H9 (cell line): ENCODE measurements at regions not wholly inside any gene's neighbourhood (a gene's known extent, or its start where the extent isn't known, plus 50 kb on each side); places are given as distances from the start of the nearest gene placed in this dataset.

ENCODE experiments used
- DNase-seq: peaks from one replicate; pipeline ENCODE4 v3.0.0-alpha.2; 2017
- H2AFZ ChIP-seq: one replicate; pipeline ENCODE4 v1.6.1; 2013; ENCODE audit warnings: mild to moderate bottlenecking, low read length, control low read depth, moderate library complexity
- H2AK5ac ChIP-seq: 2 replicates; pipeline ENCODE4 v1.6.1; 2013; ENCODE audit warnings: low read length, control low read depth, mixed read lengths; ENCODE audit not compliant: insufficient read length
- H2BK120ac ChIP-seq: one replicate; pipeline ENCODE4 v1.6.1; 2013; ENCODE audit warnings: low read depth, mild to moderate bottlenecking, low read length, control low read depth, inconsistent platforms; ENCODE audit not compliant: poor library complexity, severe bottlenecking
- H2BK12ac ChIP-seq: 2 replicates; pipeline ENCODE4 v1.6.1; 2013; ENCODE audit warnings: low read length, control low read depth, mixed read lengths, low read depth; ENCODE audit not compliant: insufficient read length
- H2BK15ac ChIP-seq: 2 replicates; pipeline ENCODE4 v1.6.1; 2013; ENCODE audit warnings: low read depth, low read length, control low read depth
- H2BK20ac ChIP-seq: one replicate; pipeline ENCODE4 v1.6.1; 2013; ENCODE audit warnings: low read depth, mild to moderate bottlenecking, low read length, control low read depth, inconsistent platforms; ENCODE audit not compliant: poor library complexity, severe bottlenecking
- H2BK5ac ChIP-seq: 2 replicates; pipeline ENCODE4 v1.6.1; 2013; ENCODE audit warnings: low read length, control low read depth, mixed read lengths; ENCODE audit not compliant: insufficient read length
- H3K14ac ChIP-seq: 2 replicates; pipeline ENCODE4 v1.6.1; 2013; ENCODE audit warnings: low read length, control low read depth; ENCODE audit not compliant: insufficient read depth
- H3K18ac ChIP-seq: 2 replicates; pipeline ENCODE4 v1.6.1; 2013; ENCODE audit warnings: low read depth, mild to moderate bottlenecking, mixed read lengths, low read length, control low read depth; ENCODE audit not compliant: insufficient read length
- H3K23ac ChIP-seq: 2 replicates; pipeline ENCODE4 v1.6.1; 2013; ENCODE audit warnings: low read length, control low read depth, mixed read lengths, low read depth; ENCODE audit not compliant: insufficient read length
- H3K23me2 ChIP-seq: 2 replicates; pipeline ENCODE4 v1.6.1; 2013; ENCODE audit warnings: low read depth, mild to moderate bottlenecking, mixed read lengths, low read length, control low read depth; ENCODE audit not compliant: insufficient read length, poor library complexity, severe bottlenecking
- H3K27ac ChIP-seq: 2 replicates; pipeline ENCODE4 v1.5.1; 2013; ENCODE audit warnings: low read length, control low read depth, mixed read lengths, low read depth; ENCODE audit not compliant: insufficient read length
- H3K27me3 ChIP-seq: 2 replicates; pipeline ENCODE4 v1.6.1; 2013; ENCODE audit warnings: low read length, control low read depth, inconsistent platforms; ENCODE audit not compliant: insufficient read depth
- H3K4ac ChIP-seq: 2 replicates; pipeline ENCODE4 v1.6.1; 2013; ENCODE audit warnings: low read depth, mild to moderate bottlenecking, control low read depth, inconsistent platforms, low read length, moderate library complexity
- H3K4me1 ChIP-seq: 2 replicates; pipeline ENCODE4 v1.6.1; 2013; ENCODE audit warnings: low read length, control low read depth, inconsistent platforms; ENCODE audit not compliant: insufficient read depth
- H3K4me2 ChIP-seq: 2 replicates; pipeline ENCODE4 v1.6.1; 2013; ENCODE audit warnings: low read length, control low read depth, mixed read lengths; ENCODE audit not compliant: insufficient read length, insufficient read depth
- H3K56ac ChIP-seq: 2 replicates; pipeline ENCODE4 v1.6.1; 2013; ENCODE audit warnings: low read depth, mild to moderate bottlenecking, mixed read lengths, low read length, control low read depth; ENCODE audit not compliant: insufficient read length
- H3K79me1 ChIP-seq: 2 replicates; pipeline ENCODE4 v1.6.1; 2013; ENCODE audit warnings: low read depth, mild to moderate bottlenecking, moderate library complexity, low read length, control low read depth, inconsistent platforms; ENCODE audit not compliant: insufficient read depth, poor library complexity, severe bottlenecking
- H3K79me2 ChIP-seq: 2 replicates; pipeline ENCODE4 v1.6.1; 2013; ENCODE audit warnings: low read length, control low read depth, inconsistent platforms; ENCODE audit not compliant: insufficient read depth
- H3K9ac ChIP-seq: 2 replicates; pipeline ENCODE4 v1.6.1; 2013; ENCODE audit warnings: low read length, control low read depth, mixed read lengths; ENCODE audit not compliant: insufficient read length; ENCODE audit errors: extremely low read depth
- H3K9me3 ChIP-seq: one replicate; pipeline ENCODE4 v1.6.1; 2013; ENCODE audit warnings: low read depth, low read length, inconsistent platforms; ENCODE audit not compliant: control insufficient read depth
- H3T11ph ChIP-seq: one replicate; pipeline ENCODE4 v1.6.1; 2013; ENCODE audit warnings: mild to moderate bottlenecking, low read length, control low read depth, inconsistent platforms
- H4K20me1 ChIP-seq: one replicate; pipeline ENCODE4 v1.6.1; 2013; ENCODE audit not compliant: control insufficient read depth, insufficient read length, insufficient read depth
- H4K5ac ChIP-seq: 2 replicates; pipeline ENCODE4 v1.6.1; 2013; ENCODE audit warnings: low read depth, mild to moderate bottlenecking, mixed read lengths, low read length, control low read depth; ENCODE audit not compliant: insufficient read length
- H4K8ac ChIP-seq: replicated peaks from 2 replicates; pipeline ENCODE4 v1.6.1; 2013; ENCODE audit warnings: low read length, control low read depth, mixed read lengths, low read depth; ENCODE audit not compliant: insufficient read length
- H4K91ac ChIP-seq: 2 replicates; pipeline ENCODE4 v1.6.1; 2013; ENCODE audit warnings: low read depth, mild to moderate bottlenecking, moderate library complexity, mixed read lengths, low read length, control low read depth; ENCODE audit not compliant: insufficient read length
- H3K27ac Mint-ChIP-seq, 3 experiments: 2 replicates in 2 of 3; 3 replicates in 1 of 3; pipeline ENCODE4 v1.8.0; 2020 to 2021; ENCODE audit warnings: mixed read lengths in 3 of 3, mild to moderate bottlenecking in 1 of 3, moderate library complexity in 1 of 3
- H3K27me3 Mint-ChIP-seq: 2 replicates; pipeline ENCODE4 v1.8.0; 2021; ENCODE audit warnings: low read depth, mild to moderate bottlenecking, moderate library complexity, mixed read lengths
- H3K36me3 Mint-ChIP-seq, 3 experiments: 2 replicates in 2 of 3; 3 replicates in 1 of 3; pipeline ENCODE4 v1.8.0; 2020 to 2021; ENCODE audit warnings: low read depth in 3 of 3, mixed read lengths in 3 of 3; ENCODE audit not compliant: insufficient read depth in 1 of 3
- H3K4me1 Mint-ChIP-seq, 2 experiments: 2 replicates each; pipeline ENCODE4 v1.8.0; 2020; ENCODE audit warnings: mixed read lengths in 2 of 2
- H3K4me3 Mint-ChIP-seq, 2 experiments: 2 replicates in 1 of 2; 3 replicates in 1 of 2; pipeline ENCODE4 v1.8.0; 2020 to 2021; ENCODE audit warnings: mild to moderate bottlenecking in 2 of 2, mixed read lengths in 2 of 2, moderate library complexity in 1 of 2
- H3K9me3 Mint-ChIP-seq, 2 experiments: 2 replicates in 1 of 2; 3 replicates in 1 of 2; pipeline ENCODE4 v1.8.0; 2020; ENCODE audit warnings: mild to moderate bottlenecking in 2 of 2, mixed read lengths in 2 of 2, moderate library complexity in 1 of 2
- CTCF ChIP-seq: fragments of 200-600 bp; sonication (generic); conservative IDR thresholded peaks from 3 replicates; pipeline ENCODE4 v1.8.0; 2021; ENCODE audit warnings: antibody characterized with exemption, mild to moderate bottlenecking
- WGBS: extraction: QIAGEN DNeasy Blood & Tissue Kit; methylation state at CpG from one replicate; pipeline ENCODE4 v1.1.7; 2013; ENCODE audit warnings: missing lambda C conversion rate, low lambda C conversion rate, mixed read lengths; ENCODE audit not compliant: insufficient read length; ENCODE audit errors: extremely low coverage; 5-methylcytosine and 5-hydroxymethylcytosine counted together

- H2AFZ ChIP-seq, result no peak overlapping the region
- H4K20me1 ChIP-seq, result no peaks in the 10 kb centered on the region
- no peaks in the 10 kb centered on the region for H3K27me3 ChIP-seq
- H2BK15ac ChIP-seq, result no peak overlapping the region
- no peak for TF ChIP-seq CTCF
- H4K91ac ChIP-seq, result no peak overlapping the region
- H2BK5ac ChIP-seq, result no peak overlapping the region
- no peak overlapping the region for H2BK12ac ChIP-seq
- H2BK120ac ChIP-seq, result no peak overlapping the region
- H3K9me3 ChIP-seq, result no peaks in the 10 kb centered on the region
- no peaks in the 10 kb centered on the region for H3K79me2 ChIP-seq
- no peak overlapping the region for H3K4me2 ChIP-seq
- no peaks in the 10 kb centered on the region for H3K79me1 ChIP-seq
- H3K18ac ChIP-seq, result no peak overlapping the region
- H4K5ac ChIP-seq, result no peak overlapping the region
- no peak overlapping the region for H2AK5ac ChIP-seq
- Mint-ChIP-seq H3K27ac (no peak overlapping the region), H3K4me1 (peaks cover 4 to 6% of the 10 kb centered on the region in 2 experiments; a peak in 3 of 4 replicates), H3K9me3 (no peaks in the 10 kb centered on the region), H3K36me3 (no peaks in the 10 kb centered on the region), H3K27me3 (peaks cover 5% of the 10 kb centered on the region; the same call in 1 of the 2 replicates), H3K4me3 (no peak overlapping the region)
- no peak overlapping the region for H3K9ac ChIP-seq
- no peak overlapping the region for H3K23ac ChIP-seq
- no peak overlapping the region for H3K4ac ChIP-seq
- H4K8ac ChIP-seq, result no peak overlapping the region
- WGBS, result no CpG with 5 or more reads among the region's 2 CpGs
- H3K56ac ChIP-seq, result no peak overlapping the region
- no peak for DNase-seq
- H3T11ph ChIP-seq, result no peak overlapping the region
- no peak overlapping the region for H3K14ac ChIP-seq
- no peak overlapping the region for H2BK20ac ChIP-seq
- no peak overlapping the region for H3K27ac ChIP-seq
- no peaks in the 10 kb centered on the region for H3K23me2 ChIP-seq
- H3K4me1 ChIP-seq, result no peaks in the 10 kb centered on the region
Measured at GRCh38 chr7:142540371-142540770, 208.9 kb upstream of the PRSS1 start.
